Neural progenitor cell (in vitro differentiated cells): ENCODE measurements at regions not wholly inside any gene's neighbourhood (a gene's known extent, or its start where the extent isn't known, plus 50 kb on each side); places are given as distances from the start of the nearest gene placed in this dataset.

Experiments
- DNase-seq: peaks from one replicate; pipeline ENCODE4 v3.0.0-alpha.2; 2016; ENCODE audit warnings: low spot score
- H2AFZ ChIP-seq: fragments of 200-600 bp; sonication (generic); replicated peaks from 2 replicates; pipeline ENCODE4 v1.6.1; 2016; ENCODE audit warnings: antibody characterized with exemption
- H3F3A ChIP-seq: fragments of 200-600 bp; sonication (generic); 2 replicates; pipeline ENCODE4 v1.6.1; 2016; ENCODE audit warnings: antibody characterized with exemption, low read depth
- H3K27ac ChIP-seq: fragments of 200-600 bp; sonication (generic); 2 replicates; pipeline ENCODE4 v1.5.1; 2016; ENCODE audit warnings: mild to moderate bottlenecking
- H3K27me3 ChIP-seq: fragments of 200-600 bp; sonication (generic); 2 replicates; pipeline ENCODE4 v1.6.1; 2016; ENCODE audit warnings: mild to moderate bottlenecking, moderate library complexity
- H3K36me3 ChIP-seq: fragments of 200-600 bp; sonication (generic); 2 replicates; pipeline ENCODE4 v1.5.1; 2016
- H3K4me1 ChIP-seq: fragments of 200-600 bp; sonication (generic); 2 replicates; pipeline ENCODE4 v1.6.1; 2016; ENCODE audit warnings: mixed run types
- H3K4me2 ChIP-seq: fragments of 200-600 bp; sonication (generic); 2 replicates; pipeline ENCODE4 v1.6.1; 2016
- H3K4me3 ChIP-seq: fragments of 200-600 bp; sonication (generic); 2 replicates; pipeline ENCODE4 v1.5.1; 2016
- H3K79me2 ChIP-seq: fragments of 200-600 bp; sonication (generic); 2 replicates; pipeline ENCODE4 v1.6.1; 2016; ENCODE audit warnings: low read depth
- H3K9ac ChIP-seq: fragments of 200-600 bp; sonication (generic); 2 replicates; pipeline ENCODE4 v1.6.1; 2016
- H3K9me3 ChIP-seq: fragments of 200-600 bp; sonication (generic); 2 replicates; pipeline ENCODE4 v1.5.1; 2016; ENCODE audit warnings: low read depth
- H4K20me1 ChIP-seq: fragments of 200-600 bp; sonication (generic); 2 replicates; pipeline ENCODE4 v1.6.1; 2016; ENCODE audit warnings: low read depth
- H3K27ac Mint-ChIP-seq: 3 replicates; pipeline ENCODE4 v1.8.0; 2021; ENCODE audit warnings: mixed read lengths
- H3K27me3 Mint-ChIP-seq: 2 replicates; pipeline ENCODE4 v1.8.0; 2022; ENCODE audit warnings: low read depth, mild to moderate bottlenecking, inconsistent platforms, moderate library complexity, mixed read lengths; ENCODE audit not compliant: insufficient read depth
- H3K36me3 Mint-ChIP-seq: 3 replicates; pipeline ENCODE4 v1.8.0; 2021; ENCODE audit warnings: mixed read lengths
- H3K4me1 Mint-ChIP-seq: 3 replicates; pipeline ENCODE4 v1.8.0; 2021; ENCODE audit warnings: mixed read lengths
- H3K4me3 Mint-ChIP-seq: 3 replicates; pipeline ENCODE4 v1.8.0; 2021; ENCODE audit warnings: mild to moderate bottlenecking, moderate library complexity, mixed read lengths
- H3K9me3 Mint-ChIP-seq: 3 replicates; pipeline ENCODE4 v1.8.0; 2020; ENCODE audit warnings: mixed read lengths
- CTCF ChIP-seq: fragments of 200-600 bp; sonication (generic); IDR thresholded peaks from 2 replicates; pipeline ENCODE4 v1.5.1; 2017; ENCODE audit warnings: antibody characterized with exemption, mild to moderate bottlenecking
- EZH2 ChIP-seq: fragments of 200-600 bp; sonication (generic); IDR thresholded peaks from 2 replicates; pipeline ENCODE4 v1.6.1; 2017; ENCODE audit warnings: antibody characterized with exemption, mild to moderate bottlenecking, moderate library complexity
- EZH2phosphoT487 ChIP-seq: fragments of 200-600 bp; sonication (generic); IDR thresholded peaks from 2 replicates; pipeline ENCODE4 v1.6.1; 2017; ENCODE audit warnings: antibody characterized with exemption

GRCh38 chr5:32506201-32506661 is 61.7 kb upstream of the ZFR start:
- peaks cover 34% of the 10 kb centered on the region for H3F3A ChIP-seq
- Mint-ChIP-seq H3K4me1 (peaks cover 48% of the 10 kb centered on the region), H3K27me3 (peaks cover 13% of the 10 kb centered on the region), H3K4me3 (peak overlapping the region; percentile 44), H3K36me3 (peaks cover 5% of the 10 kb centered on the region), H3K27ac (peak overlapping the region; percentile 87), H3K9me3 (peaks cover 28% of the 10 kb centered on the region)
- peaks cover 5% of the 10 kb centered on the region for H3K27me3 ChIP-seq
- no peaks in the 10 kb centered on the region for H3K79me2 ChIP-seq
- no peaks in the 10 kb centered on the region for H4K20me1 ChIP-seq
- no peaks in the 10 kb centered on the region for H3K36me3 ChIP-seq
- no peak overlapping the region for H2AFZ ChIP-seq
- H3K4me2 ChIP-seq, result peak overlapping the region; percentile 52
- TF ChIP-seq EZH2 (no peak), EZH2phosphoT487 (no peak), CTCF (no peak)
- no peak overlapping the region for H3K27ac ChIP-seq
- DNase-seq, result no peak
- no peak overlapping the region for H3K9ac ChIP-seq
- H3K4me3 ChIP-seq, result no peak overlapping the region
- peaks cover 38% of the 10 kb centered on the region for H3K4me1 ChIP-seq
- H3K9me3 ChIP-seq, result no peaks in the 10 kb centered on the region

GRCh38 chr5:32505756-32506155 is 61.2 kb upstream of the ZFR start:
- no peaks in the 10 kb centered on the region for H3K9me3 ChIP-seq
- no peaks in the 10 kb centered on the region for H4K20me1 ChIP-seq
- H3K4me3 ChIP-seq, result peak overlapping the region; percentile 2
- no peaks in the 10 kb centered on the region for H3K79me2 ChIP-seq
- no peak overlapping the region for H3K27ac ChIP-seq
- peaks cover 5% of the 10 kb centered on the region for H3K36me3 Mint-ChIP-seq
- peaks cover 52% of the 10 kb centered on the region for H3K4me1 Mint-ChIP-seq
- no peaks in the 10 kb centered on the region for H3K36me3 ChIP-seq
- peaks cover 35% of the 10 kb centered on the region for H3F3A ChIP-seq
- no peak for TF ChIP-seq CTCF
- no peak for TF ChIP-seq EZH2phosphoT487
- TF ChIP-seq EZH2, result no peak
- DNase-seq, result peak; percentile 16
- H2AFZ ChIP-seq, result peak overlapping the region; percentile 34
- H3K27ac Mint-ChIP-seq, result peak overlapping the region; percentile 91
- H3K4me1 ChIP-seq, result peaks cover 41% of the 10 kb centered on the region
- H3K4me2 ChIP-seq, result peak overlapping the region; percentile 52
- H3K27me3 ChIP-seq, result peaks cover 10% of the 10 kb centered on the region
- H3K4me3 Mint-ChIP-seq, result peak overlapping the region; percentile 62
- no peak overlapping the region for H3K9ac ChIP-seq
- peaks cover 13% of the 10 kb centered on the region for H3K27me3 Mint-ChIP-seq
- H3K9me3 Mint-ChIP-seq, result peaks cover 28% of the 10 kb centered on the region

- Histone ChIP-seq H3K4me2 (peak overlapping the region; percentile 52), H3K27ac (peak overlapping the region; percentile 17), H3K79me2 (no peaks in the 10 kb centered on the region), H3K4me1 (peaks cover 41% of the 10 kb centered on the region), H3K4me3 (peak overlapping the region; percentile 2), H3K9me3 (no peaks in the 10 kb centered on the region), H3K9ac (no peak overlapping the region), H2AFZ (peak overlapping the region; percentile 34), H4K20me1 (no peaks in the 10 kb centered on the region), H3F3A (peaks cover 35% of the 10 kb centered on the region), H3K36me3 (no peaks in the 10 kb centered on the region), H3K27me3 (peaks cover 14% of the 10 kb centered on the region)
- H3K9me3 Mint-ChIP-seq, result peaks cover 28% of the 10 kb centered on the region
- peaks cover 58% of the 10 kb centered on the region for H3K4me1 Mint-ChIP-seq
- peak overlapping the region; percentile 63 for H3K4me3 Mint-ChIP-seq
- TF ChIP-seq EZH2phosphoT487 (no peak), CTCF (no peak), EZH2 (no peak)
- peak; percentile 64 for DNase-seq
- peaks cover 5% of the 10 kb centered on the region for H3K36me3 Mint-ChIP-seq
- H3K27me3 Mint-ChIP-seq, result peaks cover 13% of the 10 kb centered on the region
- peak overlapping the region; percentile 52 for H3K27ac Mint-ChIP-seq
These were observed 60.6 kb upstream of the ZFR start for GRCh38 chr5:32504989-32505596.
